Stimulated activated naive CD4-positive, alpha-beta T cell (primary cell): ENCODE measurements at regions not wholly inside any gene's neighbourhood (a gene's known extent, or its start where the extent isn't known, plus 50 kb on each side); places are given as distances from the start of the nearest gene placed in this dataset.
"Not testable (repeated sequence)": the region's sequence is repeated elsewhere in the genome, so short reads cannot be mapped to it uniquely, and the experiment has no call there.

Experiments used
- DNase-seq, 6 experiments: peaks; one replicate each; lab custom pipeline; 2025; lab: John Stamatoyannopoulos, UW

DNA sequence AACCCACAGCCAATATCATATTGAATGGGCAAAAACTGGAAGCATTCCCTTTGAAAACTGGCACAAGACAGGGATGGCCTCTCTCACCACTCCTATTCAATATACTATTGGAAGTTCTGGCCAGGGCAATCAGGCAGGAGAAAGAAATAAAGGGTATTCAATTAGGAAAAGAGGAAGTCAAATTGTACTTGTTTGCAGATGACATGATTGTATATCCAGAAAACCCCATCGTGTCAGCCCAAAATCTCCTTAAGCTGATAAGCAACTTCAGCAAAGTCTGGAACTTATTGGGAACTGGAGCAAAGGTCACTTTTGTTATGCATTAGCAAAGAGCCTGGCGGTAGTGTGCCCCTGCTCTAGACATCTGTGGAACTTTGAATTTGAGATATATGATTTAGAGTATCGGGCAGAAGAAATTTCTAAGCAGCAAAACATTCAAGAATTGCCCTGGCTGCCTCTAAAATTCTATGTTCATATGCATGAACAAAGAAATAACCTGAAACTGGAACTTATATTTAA, 53.4 kb upstream of the PSMA1 start:
- DNase-seq: not testable (repeated sequence)

DNA sequence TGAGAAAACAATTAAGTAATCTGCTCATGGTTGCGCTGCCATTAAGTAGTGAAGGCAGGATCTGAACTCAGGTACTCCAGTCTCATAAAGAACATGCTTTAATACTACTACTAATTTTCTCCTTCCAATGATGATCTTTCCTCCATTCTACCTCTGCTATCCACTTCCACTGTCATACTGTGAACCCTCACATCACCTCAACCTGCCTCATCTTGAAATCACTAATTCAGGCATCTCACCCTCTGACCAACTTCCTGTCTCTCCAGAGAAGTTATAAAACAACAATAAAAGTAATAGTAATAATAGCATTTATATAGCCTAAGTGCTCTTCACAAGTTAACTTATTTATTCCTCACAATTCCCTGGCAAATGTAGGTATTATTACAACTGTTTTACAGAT, 57.1 kb upstream of the PSMA1 start:
- no peak for DNase-seq

DNA sequence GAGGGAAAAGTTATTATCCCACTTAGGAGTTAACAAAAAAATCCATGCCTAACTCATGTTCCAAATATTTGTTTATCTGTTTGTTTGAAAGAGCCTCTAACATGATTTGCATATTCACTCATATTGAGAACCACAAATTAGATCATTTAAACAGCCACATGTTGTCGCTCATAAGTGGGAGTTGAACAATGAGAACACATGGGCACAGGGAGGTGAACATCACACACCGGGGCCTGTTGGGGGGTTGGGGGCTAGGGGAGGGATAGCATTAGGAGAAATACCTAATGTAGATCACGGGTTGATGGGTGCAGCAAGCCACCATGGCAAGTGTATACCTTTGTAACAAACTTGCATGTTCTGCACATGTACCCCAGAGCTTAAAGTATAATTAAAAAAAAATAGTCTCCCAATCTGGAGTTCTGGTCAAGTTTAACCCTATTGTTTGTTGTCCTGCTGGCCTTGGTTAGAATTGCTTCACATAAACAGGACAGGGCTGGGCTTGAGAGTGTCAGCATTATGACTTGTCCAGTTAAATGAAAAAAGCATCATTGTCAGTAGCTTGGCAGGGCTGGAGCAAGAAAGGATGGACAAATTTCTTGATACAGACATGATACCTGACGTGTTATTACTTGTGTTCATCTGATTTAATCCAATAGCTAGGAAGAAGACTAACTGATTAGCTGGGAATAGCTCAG, 57.8 kb upstream of the PSMA1 start:
- DNase-seq: peak in 2 of 6 experiments; percentile 15 to 34

DNA sequence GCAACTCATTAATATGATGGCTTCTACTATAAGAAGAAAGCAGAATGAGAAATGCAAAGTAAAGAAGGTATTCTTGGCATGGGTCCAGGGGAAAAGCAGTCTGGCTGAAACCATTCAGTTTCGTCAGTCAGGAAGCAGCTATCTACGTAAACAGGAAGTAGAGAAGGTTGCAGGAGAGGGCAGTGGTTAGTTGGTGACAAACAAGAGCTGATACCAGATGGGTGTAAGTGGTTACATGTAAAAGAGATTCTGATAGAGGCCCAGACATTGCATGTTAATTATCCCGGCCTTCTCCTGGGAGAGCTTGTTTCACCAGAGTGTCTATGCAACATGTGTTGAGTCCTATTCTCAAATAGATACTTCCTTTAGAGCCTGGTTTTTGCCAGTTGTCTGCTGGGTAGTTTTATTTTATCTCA, 58.4 kb upstream of the PSMA1 start:
- peak; percentile 20 to 93 (median 80) for DNase-seq

DNA sequence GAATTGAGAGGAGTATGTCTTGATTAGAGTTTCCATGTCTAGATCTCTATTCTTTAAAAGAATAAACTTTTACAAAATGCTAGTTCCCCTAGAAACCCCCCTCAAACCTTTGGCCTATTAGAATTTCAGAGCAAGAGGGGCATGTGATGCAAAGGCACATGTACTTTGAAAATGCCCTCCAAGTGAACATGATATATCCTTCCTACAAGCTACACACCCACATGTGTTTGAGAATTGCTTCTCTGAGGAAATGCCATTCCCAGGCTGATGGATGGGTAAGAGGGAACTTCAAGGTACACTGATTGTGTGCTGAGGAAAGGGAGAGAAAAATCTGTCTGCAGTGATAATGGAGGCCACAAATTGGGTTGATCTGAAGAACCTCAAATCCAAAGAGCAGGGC, 59.5 kb upstream of the PSMA1 start:
- no peak for DNase-seq

DNA sequence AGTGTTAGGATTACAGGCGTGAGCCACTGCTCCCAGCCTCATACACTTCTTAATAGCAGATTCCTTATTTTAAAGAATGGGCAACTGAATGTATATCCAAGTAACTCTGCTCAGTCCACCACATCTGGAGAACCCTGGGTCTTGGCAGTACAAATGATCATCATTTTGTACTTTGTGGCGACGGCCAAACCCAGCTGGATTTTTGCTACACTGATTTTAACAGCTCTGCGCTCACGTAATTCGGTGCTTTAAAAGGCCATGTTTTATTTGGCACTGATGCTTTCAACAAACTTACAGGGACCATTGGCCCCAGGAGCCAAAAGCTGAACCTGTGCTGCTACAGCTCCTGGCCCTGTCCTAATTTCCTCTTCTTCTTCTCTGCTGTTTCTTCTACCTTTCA, 60.8 kb upstream of the PDE3B start:
- DNase-seq: no peak

DNA sequence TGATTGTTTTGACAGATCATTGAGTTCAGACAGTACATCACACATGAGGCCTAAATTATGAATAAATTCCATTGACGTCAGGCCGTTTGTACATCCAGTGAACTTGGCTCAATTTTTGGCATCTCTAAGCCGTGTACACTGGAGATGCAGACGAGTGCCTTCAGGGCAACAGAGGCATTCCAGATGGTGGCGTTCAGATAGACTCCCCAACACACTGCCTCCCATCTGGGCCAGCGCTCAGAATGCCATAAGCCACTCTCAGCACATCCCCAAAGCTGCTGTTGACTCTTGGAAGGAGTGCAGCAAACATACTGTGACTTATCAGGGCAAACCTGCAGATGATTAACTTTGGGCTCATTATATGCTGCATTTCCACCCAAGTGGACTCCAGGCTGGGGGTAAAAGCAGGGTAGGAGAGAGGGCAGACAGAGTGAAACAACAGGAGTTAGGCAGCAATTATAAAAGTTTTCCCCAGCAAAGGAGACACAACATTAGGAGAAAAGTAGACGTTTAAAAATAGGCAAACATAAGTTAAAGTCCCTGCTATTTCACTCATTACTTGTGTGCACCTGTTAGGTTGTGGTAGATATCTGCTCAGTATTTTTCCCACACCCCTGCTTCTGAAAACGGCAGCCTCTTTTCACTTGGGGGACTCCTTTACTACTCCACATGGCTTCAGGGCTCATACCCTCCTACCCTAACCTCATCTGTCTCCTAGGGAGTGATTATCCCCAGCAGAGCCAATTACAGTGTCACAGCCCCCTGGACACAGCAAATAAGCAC, 60.2 kb upstream of the PDE3B start:
- no peak for DNase-seq

DNA sequence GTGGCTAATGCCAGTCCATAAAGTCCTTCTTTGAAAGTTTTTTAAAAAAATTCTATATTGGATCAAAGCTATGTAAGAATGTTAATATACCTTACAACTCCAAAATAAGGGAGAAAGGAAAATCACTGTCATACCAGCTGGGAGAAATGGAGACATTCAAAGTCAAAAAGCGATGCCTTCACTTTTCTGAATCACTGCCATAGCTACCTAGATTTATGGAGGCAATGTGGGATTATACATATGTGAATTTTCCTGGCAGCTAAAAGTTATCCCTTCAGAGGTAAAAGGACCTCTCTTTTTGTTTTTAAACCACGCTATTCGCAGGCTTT, 59.6 kb upstream of the PDE3B start:
- no peak for DNase-seq

DNA sequence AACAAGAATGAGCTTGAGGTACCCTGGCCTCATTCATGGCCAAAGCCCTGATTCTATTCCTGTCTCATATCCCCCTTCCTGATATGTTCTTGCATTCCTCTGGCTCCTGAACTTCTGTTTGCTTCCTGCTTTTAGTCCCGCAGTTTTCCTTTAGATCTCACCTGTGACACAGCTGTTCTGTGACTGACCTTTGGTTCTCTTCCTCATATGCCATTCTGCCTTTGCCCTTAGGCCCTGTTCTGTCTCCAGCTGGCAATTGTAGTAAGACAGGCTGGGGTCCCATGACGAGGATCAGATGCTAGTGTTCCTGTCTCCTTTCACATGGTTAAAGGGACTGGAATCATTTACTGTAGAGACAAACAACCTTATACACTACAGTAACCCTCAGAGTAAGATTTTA, 59.0 kb upstream of the PDE3B start:
- DNase-seq: no peak

DNA sequence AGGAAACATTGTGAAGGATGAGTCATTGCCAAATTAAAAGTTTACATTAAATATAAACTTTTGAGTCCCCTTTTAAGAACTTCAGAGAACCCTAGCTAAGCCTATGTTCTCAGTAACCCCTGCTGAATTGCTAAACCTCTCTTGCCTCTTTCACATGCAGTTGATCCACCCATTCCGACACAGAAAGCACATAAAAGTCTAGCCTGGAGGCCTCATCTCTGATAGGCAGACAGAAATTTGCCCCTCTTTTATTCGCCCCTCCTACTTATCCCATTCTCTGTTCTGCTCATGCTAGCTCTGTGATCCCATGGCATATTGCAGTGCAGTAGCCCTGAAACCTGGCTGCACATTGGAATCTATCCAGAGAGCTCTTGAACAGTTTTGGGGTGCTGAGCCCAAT, 58.2 kb upstream of the PDE3B start:
- DNase-seq: no peak

DNA sequence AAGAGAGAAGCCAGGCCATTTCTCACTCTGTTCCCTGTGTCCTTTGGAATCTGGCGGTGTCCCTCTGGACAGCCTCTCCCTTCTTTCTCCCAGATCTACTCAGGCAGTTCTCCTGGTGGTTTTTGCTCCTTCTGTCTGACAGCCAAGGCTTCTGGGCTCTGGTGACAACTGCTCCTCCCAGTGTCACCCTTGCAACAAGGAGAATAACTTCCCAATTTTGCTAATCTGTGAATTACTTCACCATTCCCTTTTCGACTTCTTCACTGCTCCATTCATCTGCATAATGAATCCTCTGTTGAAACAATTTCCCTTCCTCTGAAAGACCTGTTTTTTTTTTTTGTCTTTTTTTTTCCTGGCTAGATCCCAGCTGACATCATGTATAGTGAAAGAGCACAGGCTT, 56.3 kb upstream of the PDE3B start:
- no peak for DNase-seq

DNA sequence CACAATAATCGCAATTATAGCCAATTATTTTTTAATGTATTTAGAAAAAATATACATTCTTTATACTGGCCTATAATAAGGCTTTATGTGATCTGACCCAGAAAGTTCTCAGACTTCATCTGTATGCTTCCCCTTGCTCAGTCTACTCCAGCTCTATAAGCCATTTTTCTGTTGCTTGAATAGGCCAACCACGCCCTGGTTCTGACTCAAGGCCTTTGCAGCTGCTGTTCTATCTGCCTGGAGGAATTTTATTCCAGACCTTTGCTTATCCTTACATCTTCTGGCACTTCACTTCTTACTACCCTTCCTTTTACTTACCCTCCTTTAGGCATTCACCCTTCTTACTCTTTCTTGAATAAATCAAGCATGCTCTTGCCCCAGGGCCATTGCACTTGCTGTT, 54.9 kb upstream of the PDE3B start:
- DNase-seq: no peak

DNA sequence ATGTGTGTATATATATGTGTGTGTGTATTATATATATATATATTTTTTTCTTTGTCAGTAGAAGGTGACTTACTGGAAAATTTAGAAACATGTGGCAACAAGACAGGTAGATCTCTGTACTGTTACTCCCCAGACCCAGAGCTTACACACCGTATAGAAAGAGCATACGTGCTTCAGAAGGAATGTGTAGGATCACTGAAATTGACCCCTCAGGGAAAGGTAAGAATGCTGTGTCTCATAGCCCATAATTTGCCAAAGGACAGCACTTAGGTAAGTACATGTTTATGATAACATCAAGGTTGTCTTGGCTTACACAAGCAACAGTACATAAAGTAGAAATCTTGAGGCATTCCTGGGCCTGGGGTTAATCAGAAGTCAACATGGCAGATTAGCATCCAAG, 54.2 kb upstream of the PDE3B start:
- DNase-seq: no peak

DNA sequence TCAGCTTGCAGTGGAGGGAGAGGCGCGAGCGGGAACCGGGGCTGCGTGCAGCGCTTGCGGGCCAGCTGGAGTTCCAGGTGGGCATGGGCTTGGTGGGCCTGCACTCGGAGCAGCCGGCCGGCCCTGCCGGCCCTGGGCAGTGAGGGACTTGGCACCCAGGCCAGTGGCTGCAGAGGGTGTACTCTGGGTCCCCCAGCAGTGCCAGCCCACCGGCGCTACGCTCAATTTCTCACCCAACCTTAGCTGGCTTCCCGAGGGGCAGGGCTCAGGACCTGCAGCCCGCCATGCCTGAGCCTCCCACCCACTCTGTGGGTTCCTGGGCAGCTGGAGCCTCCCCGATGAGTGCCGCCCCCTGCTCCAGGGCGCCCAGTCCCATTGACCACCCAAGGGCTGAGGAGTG, 52.6 kb upstream of the PDE3B start:
- not testable (repeated sequence) for DNase-seq

DNA sequence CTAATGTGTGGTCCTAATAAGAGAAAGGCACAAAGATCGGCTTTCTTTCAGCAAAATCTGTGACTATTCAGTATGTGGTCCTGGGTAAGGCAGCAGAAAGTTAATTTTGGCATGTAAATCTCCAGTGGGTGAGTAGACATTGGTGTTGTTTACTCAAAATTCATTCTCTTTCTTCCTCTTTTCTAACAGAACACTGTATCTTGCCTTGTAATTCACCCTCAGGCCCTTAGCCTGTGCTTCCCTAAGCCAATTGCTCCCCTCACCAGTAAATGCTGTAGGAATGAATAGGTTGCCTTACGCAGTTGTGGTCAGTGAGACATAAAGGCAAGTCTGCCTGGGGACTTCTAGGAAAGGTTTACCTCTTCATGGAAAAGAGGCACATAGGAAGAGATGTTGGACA, 49.9 kb upstream of the PDE3B start:
- no peak for DNase-seq
